ENCODE measurements at regions not wholly inside any gene's neighbourhood (a gene's known extent, or its start where the extent isn't known, plus 50 kb on each side); places are given as distances from the start of the nearest gene placed in this dataset.

DNA sequence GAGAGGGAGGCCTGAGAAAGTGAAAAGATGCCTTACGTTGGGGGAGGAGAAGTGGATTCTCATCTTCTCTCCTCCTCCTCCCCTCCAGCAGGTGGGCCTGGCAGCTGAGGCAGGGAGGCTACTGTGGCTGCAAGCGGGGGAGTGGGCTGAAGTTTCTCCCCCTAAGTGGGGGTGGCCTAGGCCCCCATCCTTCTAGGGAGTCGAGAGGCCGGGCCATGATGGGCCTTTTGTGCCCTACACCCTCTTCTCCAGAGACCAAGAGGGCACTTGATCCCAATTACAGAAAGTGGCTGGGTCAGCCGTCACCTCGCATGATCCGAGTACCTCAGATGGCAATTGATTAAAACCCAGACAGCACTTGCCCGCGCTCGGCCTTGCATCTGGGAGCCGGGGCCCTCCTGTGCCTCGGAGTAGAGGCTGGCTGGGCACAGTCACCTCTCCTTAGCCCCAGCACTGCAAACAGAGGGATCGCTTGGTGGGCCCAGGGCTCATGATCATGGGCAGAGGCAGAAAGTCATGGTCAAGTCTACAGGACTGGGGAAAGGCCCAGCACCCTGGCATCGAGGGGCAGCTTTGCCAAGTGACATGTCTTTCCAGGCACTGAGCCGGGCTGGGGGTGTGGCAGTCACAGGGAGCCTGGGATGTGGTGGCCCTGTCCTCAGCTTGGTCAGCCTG, 78.3 kb downstream of the IRX5 start:
- no peak for DNase-seq (ENCODE audit: low read depth)
- no peaks in the 10 kb centered on the region for H3K36me3 ChIP-seq (ENCODE audit: control insufficient read depth, insufficient read depth, low read length)
- CTCF ChIA-PET, result no interaction called here

DNA sequence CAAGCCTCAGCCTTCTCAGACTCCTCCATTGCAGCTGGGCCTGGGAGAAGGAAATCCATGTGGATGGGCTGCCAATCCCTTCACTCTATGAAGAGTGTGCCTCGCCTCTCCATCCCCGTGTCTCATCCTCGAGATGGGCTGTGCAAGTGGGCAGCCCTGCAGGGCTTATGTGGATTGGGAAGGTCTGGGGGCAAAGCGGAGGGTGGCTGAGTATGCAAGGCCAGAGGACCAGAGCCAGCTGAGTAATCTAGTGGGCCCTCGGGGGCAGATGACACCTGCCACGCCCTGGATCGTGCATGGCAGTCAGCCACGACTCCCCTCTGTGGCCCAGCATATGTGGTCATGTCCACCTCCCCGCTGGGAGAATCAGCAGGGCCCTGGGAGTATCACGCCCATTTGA, 78.9 kb downstream of the IRX5 start:
- POLR2A ChIA-PET, result no interaction called here
- TF ChIP-seq, protein P1, sequence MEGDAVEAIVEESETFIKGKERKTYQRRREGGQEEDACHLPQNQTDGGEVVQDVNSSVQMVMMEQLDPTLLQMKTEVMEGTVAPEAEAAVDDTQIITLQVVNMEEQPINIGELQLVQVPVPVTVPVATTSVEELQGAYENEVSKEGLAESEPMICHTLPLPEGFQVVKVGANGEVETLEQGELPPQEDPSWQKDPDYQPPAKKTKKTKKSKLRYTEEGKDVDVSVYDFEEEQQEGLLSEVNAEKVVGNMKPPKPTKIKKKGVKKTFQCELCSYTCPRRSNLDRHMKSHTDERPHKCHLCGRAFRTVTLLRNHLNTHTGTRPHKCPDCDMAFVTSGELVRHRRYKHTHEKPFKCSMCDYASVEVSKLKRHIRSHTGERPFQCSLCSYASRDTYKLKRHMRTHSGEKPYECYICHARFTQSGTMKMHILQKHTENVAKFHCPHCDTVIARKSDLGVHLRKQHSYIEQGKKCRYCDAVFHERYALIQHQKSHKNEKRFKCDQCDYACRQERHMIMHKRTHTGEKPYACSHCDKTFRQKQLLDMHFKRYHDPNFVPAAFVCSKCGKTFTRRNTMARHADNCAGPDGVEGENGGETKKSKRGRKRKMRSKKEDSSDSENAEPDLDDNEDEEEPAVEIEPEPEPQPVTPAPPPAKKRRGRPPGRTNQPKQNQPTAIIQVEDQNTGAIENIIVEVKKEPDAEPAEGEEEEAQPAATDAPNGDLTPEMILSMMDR (IDR thresholded peaks at IDR 0.05; ENCODE audit: insufficient read depth, low read depth, low read length), result no peak
- no peak overlapping the region for H3K4me3 ChIP-seq (ENCODE audit: low read depth, low read length)

More for the DNA sequence above, 78.3 kb downstream of the IRX5 start:
- Histone ChIP-seq H3K4me3 (ENCODE audit: low read depth, low read length) (no peak overlapping the region), H3K27me3 (ENCODE audit: control insufficient read depth, insufficient read depth, low read length) (no peaks in the 10 kb centered on the region)
- TF ChIP-seq, protein P1 (IDR thresholded peaks at IDR 0.05; ENCODE audit: insufficient read depth, low read depth, low read length), result no peak
- POLR2A ChIA-PET, result no interaction called here

DNA sequence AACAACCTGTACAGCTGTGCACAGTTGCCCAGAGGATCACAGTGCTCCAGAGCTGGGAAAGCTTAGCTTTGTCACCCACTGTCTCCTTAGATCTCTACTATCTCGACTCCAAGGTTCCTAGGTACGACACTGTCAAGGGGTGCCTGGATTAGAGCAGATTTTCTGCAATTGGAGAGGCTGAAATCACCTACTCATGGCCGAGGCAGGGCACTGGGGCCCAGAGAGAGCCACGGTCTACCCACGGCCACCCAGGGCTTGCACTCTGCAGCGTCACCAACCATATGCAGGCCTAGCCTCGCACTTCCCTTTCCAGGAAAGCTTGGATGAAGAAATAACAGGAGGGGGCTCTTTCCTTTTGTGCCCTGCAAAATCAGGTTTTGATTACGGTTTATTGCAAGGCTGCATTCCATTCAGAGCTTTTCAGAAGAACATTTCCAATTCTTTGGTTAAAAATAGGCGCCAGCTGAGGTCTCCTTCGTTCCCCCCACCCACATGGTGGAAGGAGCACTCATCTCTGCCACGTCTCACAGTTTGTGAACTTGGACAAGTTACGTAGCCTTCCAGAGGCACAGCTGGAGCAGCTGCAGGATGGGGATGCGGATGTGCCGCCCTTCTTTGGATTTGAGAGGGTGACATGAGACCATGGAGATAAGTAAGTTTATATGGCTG, 80.0 kb downstream of the IRX5 start:
- TF ChIP-seq, protein P1 (IDR thresholded peaks at IDR 0.05; ENCODE audit: insufficient read depth, low read depth, low read length), result no peak
- no peak for DNase-seq (ENCODE audit: low read depth)
- no peaks in the 10 kb centered on the region for H3K27me3 ChIP-seq (ENCODE audit: control insufficient read depth, insufficient read depth, low read length)
- ChIA-PET POLR2A (no interaction called here), CTCF (no interaction called here)
- H3K36me3 ChIP-seq (ENCODE audit: control insufficient read depth, insufficient read depth, low read length), result no peaks in the 10 kb centered on the region
- H3K4me3 ChIP-seq (ENCODE audit: low read depth, low read length), result no peak overlapping the region

More for the DNA sequence above, 78.9 kb downstream of the IRX5 start:
- DNase-seq (ENCODE audit: low read depth), result no peak
- Histone ChIP-seq H3K36me3 (ENCODE audit: control insufficient read depth, insufficient read depth, low read length) (no peaks in the 10 kb centered on the region), H3K27me3 (ENCODE audit: control insufficient read depth, insufficient read depth, low read length) (no peaks in the 10 kb centered on the region)
- CTCF ChIA-PET, result no interaction called here

DNA sequence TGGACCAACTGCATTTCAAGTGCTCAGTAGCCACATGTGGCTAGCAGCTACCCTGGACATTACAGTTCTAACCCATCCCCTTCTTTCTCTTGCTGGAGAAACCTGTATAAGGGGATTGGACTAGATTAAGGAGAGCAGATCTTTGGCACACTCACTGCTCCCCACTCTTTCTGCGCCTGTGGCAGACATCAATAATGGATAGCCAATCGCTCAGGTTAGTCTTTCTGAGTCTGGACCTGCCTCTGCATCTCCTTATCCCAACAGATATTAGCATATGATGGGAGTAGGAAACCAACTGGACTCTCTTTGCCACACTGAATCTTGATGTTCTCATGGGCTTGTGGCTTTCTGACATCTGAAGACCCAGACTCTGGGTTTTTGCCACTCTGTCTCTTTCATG, 81.7 kb downstream of the IRX5 start:
- POLR2A ChIA-PET, result no interaction called here
- no peaks in the 10 kb centered on the region for H3K27me3 ChIP-seq (ENCODE audit: control insufficient read depth, insufficient read depth, low read length)
- H3K4me3 ChIP-seq (ENCODE audit: low read depth, low read length), result no peak overlapping the region
- CTCF ChIA-PET, result no interaction called here
- H3K36me3 ChIP-seq (ENCODE audit: control insufficient read depth, insufficient read depth, low read length), result no peaks in the 10 kb centered on the region
- TF ChIP-seq, protein P1 (IDR thresholded peaks at IDR 0.05; ENCODE audit: insufficient read depth, low read depth, low read length), result no peak
- no peak for DNase-seq (ENCODE audit: low read depth)

DNA sequence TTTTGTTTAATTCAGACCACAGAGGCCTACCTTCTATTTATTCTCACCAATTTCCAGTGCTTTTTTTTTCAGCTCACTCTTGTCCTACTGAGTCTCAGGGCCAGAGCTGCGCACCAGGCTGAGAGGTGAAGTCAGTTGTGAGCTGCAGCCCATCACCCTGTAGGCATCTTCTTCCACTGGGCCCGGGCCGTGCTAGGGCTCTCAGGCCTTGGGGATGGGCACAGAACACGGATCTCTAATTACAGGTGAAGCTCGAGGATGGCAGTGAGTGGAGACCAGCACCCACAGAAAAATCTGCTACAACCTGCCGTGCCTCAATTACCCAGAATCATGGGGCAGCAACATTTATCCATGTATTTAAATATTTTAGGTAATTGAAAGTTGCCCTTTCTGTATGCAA, 82.1 kb downstream of the IRX5 start:
- Histone ChIP-seq H3K27me3 (ENCODE audit: control insufficient read depth, insufficient read depth, low read length) (no peaks in the 10 kb centered on the region), H3K36me3 (ENCODE audit: control insufficient read depth, insufficient read depth, low read length) (no peaks in the 10 kb centered on the region), H3K4me3 (ENCODE audit: low read depth, low read length) (no peak overlapping the region)
- ChIA-PET CTCF (no interaction called here), POLR2A (no interaction called here)
- TF ChIP-seq, protein P1 (IDR thresholded peaks at IDR 0.05; ENCODE audit: insufficient read depth, low read depth, low read length), result no peak
- no peak for DNase-seq (ENCODE audit: low read depth)

Data from BJ (cell line).